ENCODE measurements at regions not wholly inside any gene's neighbourhood (a gene's known extent, or its start where the extent isn't known, plus 50 kb on each side); places are given as distances from the start of the nearest gene placed in this dataset.

GRCh38 chr1:56403321-56403720 lies 176.0 kb downstream of the PLPP3 start:
- Mint-ChIP-seq H3K4me1 (ENCODE audit: insufficient read depth, unreplicated experiment) (no peaks in the 10 kb centered on the region), H3K36me3 (ENCODE audit: insufficient read depth, unreplicated experiment) (no peaks in the 10 kb centered on the region), H3K9me3 (ENCODE audit: unreplicated experiment) (no peaks in the 10 kb centered on the region), H3K4me3 (ENCODE audit: unreplicated experiment) (no peak overlapping the region), H3K27ac (ENCODE audit: low read depth, unreplicated experiment) (no peak overlapping the region), H3K27me3 (ENCODE audit: insufficient read depth, unreplicated experiment) (no peaks in the 10 kb centered on the region)
- ChIA-PET CTCF (no interaction called here), POLR2A (no interaction called here)
- peak; percentile 59 for DNase-seq (ENCODE audit: unreplicated experiment)
- intact Hi-C loops (cut with micrococcal nuclease): no loop called here
- no peak for TF ChIP-seq CTCF (IDR thresholded peaks at IDR 0.05; ENCODE audit: unreplicated experiment)
- BruUV-seq (replicated peaks): no TSS peak

GRCh38 chr1:56401191-56401590 lies 178.2 kb downstream of the PLPP3 start:
- Mint-ChIP-seq H3K36me3 (ENCODE audit: insufficient read depth, unreplicated experiment) (no peaks in the 10 kb centered on the region), H3K4me3 (ENCODE audit: unreplicated experiment) (no peak overlapping the region), H3K27ac (ENCODE audit: low read depth, unreplicated experiment) (no peak overlapping the region), H3K9me3 (ENCODE audit: unreplicated experiment) (no peaks in the 10 kb centered on the region), H3K4me1 (ENCODE audit: insufficient read depth, unreplicated experiment) (no peaks in the 10 kb centered on the region), H3K27me3 (ENCODE audit: insufficient read depth, unreplicated experiment) (no peaks in the 10 kb centered on the region)
- no peak for DNase-seq (ENCODE audit: unreplicated experiment)
- no peak for TF ChIP-seq CTCF (IDR thresholded peaks at IDR 0.05; ENCODE audit: unreplicated experiment)
- CTCF ChIA-PET: no interaction called here
- intact Hi-C loops (cut with micrococcal nuclease): no loop called here
- POLR2A ChIA-PET: no interaction called here
- BruUV-seq (replicated peaks): no TSS peak

GRCh38 chr1:56400526-56400925 lies 178.8 kb downstream of the PLPP3 start:
- POLR2A ChIA-PET: no interaction called here
- Mint-ChIP-seq H3K4me1 (ENCODE audit: insufficient read depth, unreplicated experiment) (no peaks in the 10 kb centered on the region), H3K9me3 (ENCODE audit: unreplicated experiment) (no peaks in the 10 kb centered on the region), H3K27ac (ENCODE audit: low read depth, unreplicated experiment) (no peak overlapping the region), H3K36me3 (ENCODE audit: insufficient read depth, unreplicated experiment) (no peaks in the 10 kb centered on the region), H3K27me3 (ENCODE audit: insufficient read depth, unreplicated experiment) (no peaks in the 10 kb centered on the region), H3K4me3 (ENCODE audit: unreplicated experiment) (no peak overlapping the region)
- no peak for DNase-seq (ENCODE audit: unreplicated experiment)
- no peak for TF ChIP-seq CTCF (IDR thresholded peaks at IDR 0.05; ENCODE audit: unreplicated experiment)
- BruUV-seq (replicated peaks): no TSS peak
- CTCF ChIA-PET: no interaction called here
- intact Hi-C loops (cut with micrococcal nuclease): no loop called here

GRCh38 chr1:56399795-56400194 lies 179.6 kb downstream of the PLPP3 start:
- Mint-ChIP-seq H3K27me3 (ENCODE audit: insufficient read depth, unreplicated experiment) (no peaks in the 10 kb centered on the region), H3K27ac (ENCODE audit: low read depth, unreplicated experiment) (no peak overlapping the region), H3K4me1 (ENCODE audit: insufficient read depth, unreplicated experiment) (no peaks in the 10 kb centered on the region), H3K9me3 (ENCODE audit: unreplicated experiment) (no peaks in the 10 kb centered on the region), H3K36me3 (ENCODE audit: insufficient read depth, unreplicated experiment) (no peaks in the 10 kb centered on the region), H3K4me3 (ENCODE audit: unreplicated experiment) (no peak overlapping the region)
- no TSS peak for BruUV-seq (replicated peaks)
- ChIA-PET CTCF (no interaction called here), POLR2A (no interaction called here)
- no peak for DNase-seq (ENCODE audit: unreplicated experiment)
- no peak for TF ChIP-seq CTCF (IDR thresholded peaks at IDR 0.05; ENCODE audit: unreplicated experiment)
- intact Hi-C loops (cut with micrococcal nuclease): no loop called here

All from MCF 10A (cell line).